Type B pancreatic cell (in vitro differentiated cells): ENCODE measurements at regions not wholly inside any gene's neighbourhood (a gene's known extent, or its start where the extent isn't known, plus 50 kb on each side); places are given as distances from the start of the nearest gene placed in this dataset.

ENCODE experiments used
- DNase-seq: peaks from one replicate; pipeline ENCODE4 v3.0.0; 2021; ENCODE audit warnings: mixed read lengths; ENCODE audit not compliant: unreplicated experiment; ENCODE audit errors: extremely low spot score
- H3K27ac Mint-ChIP-seq: 2 replicates; pipeline ENCODE4 v1.8.0; 2021; ENCODE audit warnings: mild to moderate bottlenecking, mixed read lengths
- H3K27me3 Mint-ChIP-seq: 2 replicates; pipeline ENCODE4 v1.8.0; 2021; ENCODE audit warnings: mixed read lengths
- H3K36me3 Mint-ChIP-seq: 2 replicates; pipeline ENCODE4 v1.8.0; 2021; ENCODE audit warnings: mixed read lengths
- H3K4me1 Mint-ChIP-seq: one replicate; pipeline ENCODE4 v1.8.0; 2021; ENCODE audit warnings: mixed read lengths; ENCODE audit not compliant: unreplicated experiment
- H3K4me3 Mint-ChIP-seq: 2 replicates; pipeline ENCODE4 v1.8.0; 2021; ENCODE audit warnings: mild to moderate bottlenecking, mixed read lengths
- H3K9me3 Mint-ChIP-seq: 2 replicates; pipeline ENCODE4 v1.8.0; 2021; ENCODE audit warnings: mixed read lengths
- CTCF ChIP-seq: fragments of 200-600 bp; sonication (generic); conservative IDR thresholded peaks from 2 replicates; pipeline ENCODE4 v1.5.0; 2021; ENCODE audit warnings: antibody characterized with exemption, mild to moderate bottlenecking

GRCh38 chr2:138102664-138103063, 138.4 kb downstream of the HNMT start:
- H3K4me3 Mint-ChIP-seq: no peak overlapping the region
- no peaks in the 10 kb centered on the region for H3K27me3 Mint-ChIP-seq
- H3K36me3 Mint-ChIP-seq: peaks cover 4% of the 10 kb centered on the region
- TF ChIP-seq CTCF: no peak
- H3K4me1 Mint-ChIP-seq: peaks cover 14% of the 10 kb centered on the region
- H3K27ac Mint-ChIP-seq: no peak overlapping the region
- H3K9me3 Mint-ChIP-seq: peaks cover 9% of the 10 kb centered on the region
- DNase-seq: no peak

- Mint-ChIP-seq H3K27me3 (no peaks in the 10 kb centered on the region), H3K36me3 (peaks cover 4% of the 10 kb centered on the region), H3K4me1 (peaks cover 14% of the 10 kb centered on the region), H3K27ac (no peak overlapping the region), H3K9me3 (peaks cover 9% of the 10 kb centered on the region), H3K4me3 (no peak overlapping the region)
- TF ChIP-seq CTCF: no peak
- no peak for DNase-seq
Measured at GRCh38 chr2:138103156-138103555, 138.9 kb downstream of the HNMT start.

GRCh38 chr2:138104071-138104470, 139.8 kb downstream of the HNMT start:
- Mint-ChIP-seq H3K27ac (no peak overlapping the region), H3K36me3 (peaks cover 4% of the 10 kb centered on the region), H3K27me3 (no peaks in the 10 kb centered on the region), H3K4me1 (peaks cover 14% of the 10 kb centered on the region), H3K4me3 (no peak overlapping the region), H3K9me3 (peaks cover 9% of the 10 kb centered on the region)
- TF ChIP-seq CTCF: no peak
- no peak for DNase-seq

DNA sequence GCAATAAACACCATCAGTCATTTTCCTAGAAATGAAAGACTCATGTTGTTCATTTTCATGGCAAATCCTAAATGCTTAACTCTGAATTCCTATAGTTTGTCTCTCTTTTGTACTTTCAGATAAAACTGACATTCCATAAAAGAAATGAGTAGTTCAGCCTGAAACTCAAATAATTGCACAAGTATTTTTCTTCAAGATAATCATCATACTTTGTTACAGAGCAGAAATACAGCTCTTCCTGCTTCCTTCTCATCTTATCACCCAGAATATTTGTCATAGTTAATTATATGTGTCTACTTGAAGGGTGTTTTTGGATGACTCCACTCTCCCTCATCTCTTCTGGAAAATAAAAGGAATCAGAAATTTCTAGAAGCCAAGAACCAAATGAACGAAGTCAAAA, 141.1 kb downstream of the HNMT start:
- H3K27me3 Mint-ChIP-seq: no peaks in the 10 kb centered on the region
- peak overlapping the region; percentile 11 for H3K4me3 Mint-ChIP-seq
- DNase-seq: no peak
- H3K4me1 Mint-ChIP-seq: peaks cover 14% of the 10 kb centered on the region
- peaks cover 9% of the 10 kb centered on the region for H3K9me3 Mint-ChIP-seq
- TF ChIP-seq CTCF: no peak
- no peak overlapping the region for H3K27ac Mint-ChIP-seq
- peaks cover 4% of the 10 kb centered on the region for H3K36me3 Mint-ChIP-seq

- Mint-ChIP-seq H3K27ac (no peak overlapping the region), H3K27me3 (no peaks in the 10 kb centered on the region), H3K36me3 (peaks cover 4% of the 10 kb centered on the region), H3K4me3 (no peak overlapping the region), H3K4me1 (peaks cover 14% of the 10 kb centered on the region), H3K9me3 (peaks cover 9% of the 10 kb centered on the region)
- no peak for DNase-seq
- no peak for TF ChIP-seq CTCF
Measured at GRCh38 chr2:138106606-138107005, 142.3 kb downstream of the HNMT start.

DNA sequence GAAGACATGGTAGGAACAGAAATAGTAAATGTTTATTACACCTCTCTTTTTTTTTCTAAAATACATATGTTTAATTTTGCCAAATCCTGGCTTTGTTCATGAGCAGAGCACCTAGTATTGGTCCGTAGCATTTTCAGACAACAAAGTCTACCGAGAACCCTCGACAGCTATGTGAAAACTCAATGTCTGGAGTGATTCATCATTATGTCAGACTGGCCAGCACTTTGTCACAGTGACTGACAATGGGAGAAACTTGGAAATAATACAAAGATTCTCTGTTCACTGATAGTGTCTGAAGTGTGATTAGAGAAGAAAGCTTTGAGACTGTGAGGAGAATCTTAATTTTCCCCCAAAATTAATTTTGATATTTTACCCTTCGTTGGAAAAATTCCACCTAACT, 143.0 kb downstream of the HNMT start:
- peaks cover 9% of the 10 kb centered on the region for H3K9me3 Mint-ChIP-seq
- H3K36me3 Mint-ChIP-seq: peaks cover 4% of the 10 kb centered on the region
- H3K4me1 Mint-ChIP-seq: peaks cover 14% of the 10 kb centered on the region
- no peak for DNase-seq
- TF ChIP-seq CTCF: no peak
- H3K4me3 Mint-ChIP-seq: no peak overlapping the region
- no peaks in the 10 kb centered on the region for H3K27me3 Mint-ChIP-seq
- H3K27ac Mint-ChIP-seq: no peak overlapping the region
